OCI-LY3 (cell line): ENCODE measurements at regions not wholly inside any gene's neighbourhood (a gene's known extent, or its start where the extent isn't known, plus 50 kb on each side); places are given as distances from the start of the nearest gene placed in this dataset.

Experiments
- EZH2phosphoT487 ChIP-seq: fragments of 200-600 bp; shearing (Covaris generic); IDR thresholded peaks from 2 replicates; pipeline ENCODE4 v1.6.1; 2018; ENCODE audit warnings: antibody characterized with exemption, mixed run types, low read depth
- TF ChIP-seq, protein P1 (sequence below): fragments of 200-600, 300-600 bp; sonication (generic); IDR thresholded peaks from 2 replicates; pipeline ENCODE4 v1.5.1; 2014; ENCODE audit warnings: antibody characterized with exemption, low read length, low read depth

DNA sequence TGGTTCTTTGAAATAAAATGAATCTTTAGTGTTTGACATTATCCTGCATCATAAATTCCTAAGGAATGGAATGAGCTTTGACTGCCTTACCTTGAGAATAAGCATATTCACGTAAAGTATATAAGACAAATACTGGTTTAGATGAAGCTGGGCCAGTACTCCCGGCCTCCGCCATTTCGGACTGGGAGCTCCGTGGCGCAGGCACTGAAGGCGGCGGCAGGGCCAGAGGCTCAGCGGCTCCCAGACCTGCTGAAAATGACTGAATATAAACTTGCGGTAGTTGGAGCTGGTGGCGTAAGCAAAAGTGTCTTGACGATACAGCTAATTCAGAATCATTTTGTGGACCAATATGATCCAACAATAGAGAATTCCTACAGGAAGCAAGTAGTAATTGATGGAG, 76.2 kb upstream of the FAM83B start:
- TF ChIP-seq, protein P1, sequence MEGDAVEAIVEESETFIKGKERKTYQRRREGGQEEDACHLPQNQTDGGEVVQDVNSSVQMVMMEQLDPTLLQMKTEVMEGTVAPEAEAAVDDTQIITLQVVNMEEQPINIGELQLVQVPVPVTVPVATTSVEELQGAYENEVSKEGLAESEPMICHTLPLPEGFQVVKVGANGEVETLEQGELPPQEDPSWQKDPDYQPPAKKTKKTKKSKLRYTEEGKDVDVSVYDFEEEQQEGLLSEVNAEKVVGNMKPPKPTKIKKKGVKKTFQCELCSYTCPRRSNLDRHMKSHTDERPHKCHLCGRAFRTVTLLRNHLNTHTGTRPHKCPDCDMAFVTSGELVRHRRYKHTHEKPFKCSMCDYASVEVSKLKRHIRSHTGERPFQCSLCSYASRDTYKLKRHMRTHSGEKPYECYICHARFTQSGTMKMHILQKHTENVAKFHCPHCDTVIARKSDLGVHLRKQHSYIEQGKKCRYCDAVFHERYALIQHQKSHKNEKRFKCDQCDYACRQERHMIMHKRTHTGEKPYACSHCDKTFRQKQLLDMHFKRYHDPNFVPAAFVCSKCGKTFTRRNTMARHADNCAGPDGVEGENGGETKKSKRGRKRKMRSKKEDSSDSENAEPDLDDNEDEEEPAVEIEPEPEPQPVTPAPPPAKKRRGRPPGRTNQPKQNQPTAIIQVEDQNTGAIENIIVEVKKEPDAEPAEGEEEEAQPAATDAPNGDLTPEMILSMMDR, result no peak
- TF ChIP-seq EZH2phosphoT487, result no peak
